ENCODE measurements at regions not wholly inside any gene's neighbourhood (a gene's known extent, or its start where the extent isn't known, plus 50 kb on each side); places are given as distances from the start of the nearest gene placed in this dataset.

DNA sequence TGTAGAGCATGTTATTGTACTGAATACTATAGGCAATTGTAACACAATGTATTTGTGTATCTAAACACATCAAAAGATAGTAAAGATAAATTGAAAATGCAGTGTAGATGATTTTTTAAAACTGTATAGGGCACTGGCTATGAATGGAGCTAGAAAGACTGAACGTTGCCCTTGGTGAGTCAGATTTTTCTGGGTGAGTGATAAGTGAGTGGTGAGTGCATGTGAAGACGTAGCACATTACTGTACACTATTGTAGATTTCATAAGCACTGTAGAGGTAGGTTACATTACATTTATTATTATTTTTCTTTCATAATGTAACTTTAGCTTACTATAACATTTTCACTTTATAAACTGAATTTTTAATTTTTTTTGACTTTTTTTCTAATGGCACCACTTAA lies 1491.6 kb downstream of the TECRL start:
- Histone ChIP-seq H3K9ac (ENCODE audit: low read length) (no peak overlapping the region), H3K9me3 (ENCODE audit: insufficient read depth, low read depth, low read length) (no peaks in the 10 kb centered on the region), H3K4ac (ENCODE audit: low read depth, low read length) (no peak overlapping the region), H3K27ac (ENCODE audit: low read depth, low read length) (no peak overlapping the region), H4K12ac (ENCODE audit: low read depth, low read length) (no peak overlapping the region), H4K8ac (ENCODE audit: low read depth, low read length) (no peak overlapping the region), H3K18ac (ENCODE audit: low read length) (no peak overlapping the region), H3K27me3 (ENCODE audit: insufficient read depth, low read length) (no peaks in the 10 kb centered on the region), H3K36me3 (ENCODE audit: control insufficient read depth in 1 of 2, insufficient read depth in 2 of 2, low read length in 2 of 2) (no peaks in the 10 kb centered on the region), H3K79me1 (ENCODE audit: low read length) (no peaks in the 10 kb centered on the region), H3K4me3 (ENCODE audit: low read depth, low read length) (no peak overlapping the region), H3K4me1 (ENCODE audit: control insufficient read depth in 1 of 2, insufficient read depth in 2 of 2, low read length in 2 of 2) (no peaks in the 10 kb centered on the region), H3K4me2 (ENCODE audit: low read length) (no peak overlapping the region), H2BK120ac (ENCODE audit: insufficient read depth, low read length, poor library complexity) (no peak overlapping the region), H2BK12ac (ENCODE audit: low read length) (no peak overlapping the region), H2BK5ac (ENCODE audit: low read depth, low read length, poor library complexity) (no peak overlapping the region), H2AFZ (ENCODE audit: insufficient read depth, low read length, poor library complexity) (no peak overlapping the region), H3K14ac (ENCODE audit: low read length) (no peak overlapping the region), H4K91ac (ENCODE audit: low read depth, low read length) (no peak overlapping the region), H2AK5ac (ENCODE audit: low read length) (no peak overlapping the region), H3K23ac (ENCODE audit: low read length) (no peak overlapping the region), H3K79me2 (ENCODE audit: control insufficient read depth, insufficient read depth, low read length, poor library complexity) (no peaks in the 10 kb centered on the region)
- no CpG with 5 or more reads among the region's 2 CpGs for WGBS (ENCODE audit: extremely low coverage, insufficient coverage, insufficient read length)
- no peak for DNase-seq

GRCh38 chr4:62914758-62915157 lies 1494.5 kb downstream of the TECRL start:
- H3K18ac ChIP-seq (ENCODE audit: low read length) = no peak overlapping the region
- H2AFZ ChIP-seq (ENCODE audit: insufficient read depth, low read length, poor library complexity) = no peak overlapping the region
- H4K8ac ChIP-seq (ENCODE audit: low read depth, low read length) = no peak overlapping the region
- H3K4me2 ChIP-seq (ENCODE audit: low read length) = no peak overlapping the region
- H3K4me1 ChIP-seq (ENCODE audit: control insufficient read depth in 1 of 2, insufficient read depth in 2 of 2, low read length in 2 of 2) = no peaks in the 10 kb centered on the region
- no peaks in the 10 kb centered on the region for H3K27me3 ChIP-seq (ENCODE audit: insufficient read depth, low read length)
- no peaks in the 10 kb centered on the region for H3K79me2 ChIP-seq (ENCODE audit: control insufficient read depth, insufficient read depth, low read length, poor library complexity)
- no peak overlapping the region for H2BK120ac ChIP-seq (ENCODE audit: insufficient read depth, low read length, poor library complexity)
- H3K79me1 ChIP-seq (ENCODE audit: low read length) = no peaks in the 10 kb centered on the region
- no peaks in the 10 kb centered on the region for H3K9me3 ChIP-seq (ENCODE audit: insufficient read depth, low read depth, low read length)
- H3K27ac ChIP-seq (ENCODE audit: low read depth, low read length) = no peak overlapping the region
- H3K4ac ChIP-seq (ENCODE audit: low read depth, low read length) = no peak overlapping the region
- no peak overlapping the region for H3K9ac ChIP-seq (ENCODE audit: low read length)
- no peak overlapping the region for H3K23ac ChIP-seq (ENCODE audit: low read length)
- H3K14ac ChIP-seq (ENCODE audit: low read length) = no peak overlapping the region
- no peak for DNase-seq
- H2BK12ac ChIP-seq (ENCODE audit: low read length) = no peak overlapping the region
- H3K4me3 ChIP-seq (ENCODE audit: low read depth, low read length) = no peak overlapping the region
- WGBS (ENCODE audit: extremely low coverage, insufficient coverage, insufficient read length) = no CpG with 5 or more reads among the region's 4 CpGs
- H2AK5ac ChIP-seq (ENCODE audit: low read length) = no peak overlapping the region
- H4K12ac ChIP-seq (ENCODE audit: low read depth, low read length) = no peak overlapping the region
- no peak overlapping the region for H2BK5ac ChIP-seq (ENCODE audit: low read depth, low read length, poor library complexity)
- H4K91ac ChIP-seq (ENCODE audit: low read depth, low read length) = no peak overlapping the region
- no peaks in the 10 kb centered on the region for H3K36me3 ChIP-seq (ENCODE audit: control insufficient read depth in 1 of 2, insufficient read depth in 2 of 2, low read length in 2 of 2)

DNA sequence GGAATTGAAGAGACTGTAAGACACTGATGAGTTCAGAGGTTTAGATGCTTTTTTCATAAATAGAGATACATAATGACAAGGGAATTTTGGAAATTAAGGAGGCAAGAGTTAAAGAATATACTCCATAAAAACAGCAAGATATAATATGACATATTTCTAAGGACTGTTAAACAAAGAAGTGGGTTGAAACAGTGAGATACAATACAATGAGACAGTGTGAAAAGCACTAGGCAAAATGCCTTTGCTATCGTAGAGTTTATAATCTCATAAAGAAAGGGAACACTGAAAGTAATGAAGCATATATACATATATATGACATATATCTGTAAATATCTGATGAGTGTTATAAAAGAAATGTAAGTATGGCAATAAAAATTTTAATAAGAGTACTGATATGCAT lies 1496.2 kb downstream of the TECRL start:
- no peak overlapping the region for H4K12ac ChIP-seq (ENCODE audit: low read depth, low read length)
- no peak overlapping the region for H3K14ac ChIP-seq (ENCODE audit: low read length)
- no peak overlapping the region for H4K8ac ChIP-seq (ENCODE audit: low read depth, low read length)
- no peak overlapping the region for H3K4me3 ChIP-seq (ENCODE audit: low read depth, low read length)
- no peak overlapping the region for H3K4ac ChIP-seq (ENCODE audit: low read depth, low read length)
- H2BK120ac ChIP-seq (ENCODE audit: insufficient read depth, low read length, poor library complexity) = no peak overlapping the region
- H3K18ac ChIP-seq (ENCODE audit: low read length) = no peak overlapping the region
- H3K4me1 ChIP-seq (ENCODE audit: control insufficient read depth in 1 of 2, insufficient read depth in 2 of 2, low read length in 2 of 2) = no peaks in the 10 kb centered on the region
- H3K79me1 ChIP-seq (ENCODE audit: low read length) = no peaks in the 10 kb centered on the region
- H3K9me3 ChIP-seq (ENCODE audit: insufficient read depth, low read depth, low read length) = no peaks in the 10 kb centered on the region
- no peak overlapping the region for H3K9ac ChIP-seq (ENCODE audit: low read length)
- no peak overlapping the region for H3K4me2 ChIP-seq (ENCODE audit: low read length)
- no peak overlapping the region for H3K27ac ChIP-seq (ENCODE audit: low read depth, low read length)
- H2BK5ac ChIP-seq (ENCODE audit: low read depth, low read length, poor library complexity) = no peak overlapping the region
- H3K27me3 ChIP-seq (ENCODE audit: insufficient read depth, low read length) = no peaks in the 10 kb centered on the region
- H3K36me3 ChIP-seq (ENCODE audit: control insufficient read depth in 1 of 2, insufficient read depth in 2 of 2, low read length in 2 of 2) = no peaks in the 10 kb centered on the region
- no peak overlapping the region for H2AFZ ChIP-seq (ENCODE audit: insufficient read depth, low read length, poor library complexity)
- no peak overlapping the region for H4K91ac ChIP-seq (ENCODE audit: low read depth, low read length)
- no peak for DNase-seq
- no peak overlapping the region for H2BK12ac ChIP-seq (ENCODE audit: low read length)
- no peak overlapping the region for H3K23ac ChIP-seq (ENCODE audit: low read length)
- WGBS (ENCODE audit: extremely low coverage, insufficient coverage, insufficient read length) = no CpG with 5 or more reads among the region's 1 CpG
- H3K79me2 ChIP-seq (ENCODE audit: control insufficient read depth, insufficient read depth, low read length, poor library complexity) = no peaks in the 10 kb centered on the region
- H2AK5ac ChIP-seq (ENCODE audit: low read length) = no peak overlapping the region

DNA sequence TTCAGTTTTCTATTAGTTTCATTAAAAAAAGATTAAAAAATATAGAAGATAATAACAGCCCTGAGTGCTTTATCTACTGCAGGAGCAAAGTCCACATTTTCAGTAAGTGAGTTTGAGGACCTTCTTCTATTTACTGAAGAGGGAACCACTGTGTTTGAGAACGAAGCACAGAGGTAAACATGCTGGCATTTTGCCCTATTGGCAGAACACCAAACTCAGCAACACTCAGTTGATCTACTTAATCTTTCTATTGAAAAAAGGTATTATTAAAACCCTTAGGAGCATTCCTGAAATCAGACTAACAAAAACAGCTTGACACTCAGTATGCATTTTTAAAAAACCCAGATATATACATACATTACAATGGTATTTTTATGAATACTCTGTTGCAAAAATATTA lies 1496.7 kb downstream of the TECRL start:
- Histone ChIP-seq H3K4me2 (ENCODE audit: low read length) (no peak overlapping the region), H4K8ac (ENCODE audit: low read depth, low read length) (no peak overlapping the region), H4K12ac (ENCODE audit: low read depth, low read length) (no peak overlapping the region), H3K14ac (ENCODE audit: low read length) (no peak overlapping the region), H3K4ac (ENCODE audit: low read depth, low read length) (no peak overlapping the region), H4K91ac (ENCODE audit: low read depth, low read length) (no peak overlapping the region), H3K9me3 (ENCODE audit: insufficient read depth, low read depth, low read length) (no peaks in the 10 kb centered on the region), H3K27ac (ENCODE audit: low read depth, low read length) (no peak overlapping the region), H3K4me3 (ENCODE audit: low read depth, low read length) (no peak overlapping the region), H3K9ac (ENCODE audit: low read length) (no peak overlapping the region), H3K27me3 (ENCODE audit: insufficient read depth, low read length) (no peaks in the 10 kb centered on the region), H2BK5ac (ENCODE audit: low read depth, low read length, poor library complexity) (no peak overlapping the region), H2AFZ (ENCODE audit: insufficient read depth, low read length, poor library complexity) (no peak overlapping the region), H3K18ac (ENCODE audit: low read length) (no peak overlapping the region), H3K4me1 (ENCODE audit: control insufficient read depth in 1 of 2, insufficient read depth in 2 of 2, low read length in 2 of 2) (no peaks in the 10 kb centered on the region), H3K79me2 (ENCODE audit: control insufficient read depth, insufficient read depth, low read length, poor library complexity) (no peaks in the 10 kb centered on the region), H3K79me1 (ENCODE audit: low read length) (no peaks in the 10 kb centered on the region), H3K36me3 (ENCODE audit: control insufficient read depth in 1 of 2, insufficient read depth in 2 of 2, low read length in 2 of 2) (no peaks in the 10 kb centered on the region), H2AK5ac (ENCODE audit: low read length) (no peak overlapping the region), H2BK120ac (ENCODE audit: insufficient read depth, low read length, poor library complexity) (no peak overlapping the region), H2BK12ac (ENCODE audit: low read length) (no peak overlapping the region), H3K23ac (ENCODE audit: low read length) (no peak overlapping the region)
- DNase-seq = no peak
- no CpG with 5 or more reads among the region's 1 CpG for WGBS (ENCODE audit: extremely low coverage, insufficient coverage, insufficient read length)

Data from trophoblast cell (in vitro differentiated cells and primary cell).